H9 (cell line): ENCODE measurements at regions not wholly inside any gene's neighbourhood (a gene's known extent, or its start where the extent isn't known, plus 50 kb on each side); places are given as distances from the start of the nearest gene placed in this dataset.

ENCODE experiments used
- DNase-seq: peaks from one replicate; pipeline ENCODE4 v3.0.0-alpha.2; 2017
- H2AFZ ChIP-seq: one replicate; pipeline ENCODE4 v1.6.1; 2013; ENCODE audit warnings: mild to moderate bottlenecking, low read length, control low read depth, moderate library complexity
- H2AK5ac ChIP-seq: 2 replicates; pipeline ENCODE4 v1.6.1; 2013; ENCODE audit warnings: low read length, control low read depth, mixed read lengths; ENCODE audit not compliant: insufficient read length
- H2BK120ac ChIP-seq: one replicate; pipeline ENCODE4 v1.6.1; 2013; ENCODE audit warnings: low read depth, mild to moderate bottlenecking, low read length, control low read depth, inconsistent platforms; ENCODE audit not compliant: poor library complexity, severe bottlenecking
- H2BK12ac ChIP-seq: 2 replicates; pipeline ENCODE4 v1.6.1; 2013; ENCODE audit warnings: low read length, control low read depth, mixed read lengths, low read depth; ENCODE audit not compliant: insufficient read length
- H2BK15ac ChIP-seq: 2 replicates; pipeline ENCODE4 v1.6.1; 2013; ENCODE audit warnings: low read depth, low read length, control low read depth
- H2BK20ac ChIP-seq: one replicate; pipeline ENCODE4 v1.6.1; 2013; ENCODE audit warnings: low read depth, mild to moderate bottlenecking, low read length, control low read depth, inconsistent platforms; ENCODE audit not compliant: poor library complexity, severe bottlenecking
- H2BK5ac ChIP-seq: 2 replicates; pipeline ENCODE4 v1.6.1; 2013; ENCODE audit warnings: low read length, control low read depth, mixed read lengths; ENCODE audit not compliant: insufficient read length
- H3K14ac ChIP-seq: 2 replicates; pipeline ENCODE4 v1.6.1; 2013; ENCODE audit warnings: low read length, control low read depth; ENCODE audit not compliant: insufficient read depth
- H3K18ac ChIP-seq: 2 replicates; pipeline ENCODE4 v1.6.1; 2013; ENCODE audit warnings: low read depth, mild to moderate bottlenecking, mixed read lengths, low read length, control low read depth; ENCODE audit not compliant: insufficient read length
- H3K23ac ChIP-seq: 2 replicates; pipeline ENCODE4 v1.6.1; 2013; ENCODE audit warnings: low read length, control low read depth, mixed read lengths, low read depth; ENCODE audit not compliant: insufficient read length
- H3K23me2 ChIP-seq: 2 replicates; pipeline ENCODE4 v1.6.1; 2013; ENCODE audit warnings: low read depth, mild to moderate bottlenecking, mixed read lengths, low read length, control low read depth; ENCODE audit not compliant: insufficient read length, poor library complexity, severe bottlenecking
- H3K27ac ChIP-seq: 2 replicates; pipeline ENCODE4 v1.5.1; 2013; ENCODE audit warnings: low read length, control low read depth, mixed read lengths, low read depth; ENCODE audit not compliant: insufficient read length
- H3K27me3 ChIP-seq: 2 replicates; pipeline ENCODE4 v1.6.1; 2013; ENCODE audit warnings: low read length, control low read depth, inconsistent platforms; ENCODE audit not compliant: insufficient read depth
- H3K4ac ChIP-seq: 2 replicates; pipeline ENCODE4 v1.6.1; 2013; ENCODE audit warnings: low read depth, mild to moderate bottlenecking, control low read depth, inconsistent platforms, low read length, moderate library complexity
- H3K4me1 ChIP-seq: 2 replicates; pipeline ENCODE4 v1.6.1; 2013; ENCODE audit warnings: low read length, control low read depth, inconsistent platforms; ENCODE audit not compliant: insufficient read depth
- H3K4me2 ChIP-seq: 2 replicates; pipeline ENCODE4 v1.6.1; 2013; ENCODE audit warnings: low read length, control low read depth, mixed read lengths; ENCODE audit not compliant: insufficient read length, insufficient read depth
- H3K56ac ChIP-seq: 2 replicates; pipeline ENCODE4 v1.6.1; 2013; ENCODE audit warnings: low read depth, mild to moderate bottlenecking, mixed read lengths, low read length, control low read depth; ENCODE audit not compliant: insufficient read length
- H3K79me1 ChIP-seq: 2 replicates; pipeline ENCODE4 v1.6.1; 2013; ENCODE audit warnings: low read depth, mild to moderate bottlenecking, moderate library complexity, low read length, control low read depth, inconsistent platforms; ENCODE audit not compliant: insufficient read depth, poor library complexity, severe bottlenecking
- H3K79me2 ChIP-seq: 2 replicates; pipeline ENCODE4 v1.6.1; 2013; ENCODE audit warnings: low read length, control low read depth, inconsistent platforms; ENCODE audit not compliant: insufficient read depth
- H3K9ac ChIP-seq: 2 replicates; pipeline ENCODE4 v1.6.1; 2013; ENCODE audit warnings: low read length, control low read depth, mixed read lengths; ENCODE audit not compliant: insufficient read length; ENCODE audit errors: extremely low read depth
- H3K9me3 ChIP-seq: one replicate; pipeline ENCODE4 v1.6.1; 2013; ENCODE audit warnings: low read depth, low read length, inconsistent platforms; ENCODE audit not compliant: control insufficient read depth
- H3T11ph ChIP-seq: one replicate; pipeline ENCODE4 v1.6.1; 2013; ENCODE audit warnings: mild to moderate bottlenecking, low read length, control low read depth, inconsistent platforms
- H4K20me1 ChIP-seq: one replicate; pipeline ENCODE4 v1.6.1; 2013; ENCODE audit not compliant: control insufficient read depth, insufficient read length, insufficient read depth
- H4K5ac ChIP-seq: 2 replicates; pipeline ENCODE4 v1.6.1; 2013; ENCODE audit warnings: low read depth, mild to moderate bottlenecking, mixed read lengths, low read length, control low read depth; ENCODE audit not compliant: insufficient read length
- H4K8ac ChIP-seq: replicated peaks from 2 replicates; pipeline ENCODE4 v1.6.1; 2013; ENCODE audit warnings: low read length, control low read depth, mixed read lengths, low read depth; ENCODE audit not compliant: insufficient read length
- H4K91ac ChIP-seq: 2 replicates; pipeline ENCODE4 v1.6.1; 2013; ENCODE audit warnings: low read depth, mild to moderate bottlenecking, moderate library complexity, mixed read lengths, low read length, control low read depth; ENCODE audit not compliant: insufficient read length
- H3K27ac Mint-ChIP-seq, 3 experiments: 2 replicates in 2 of 3; 3 replicates in 1 of 3; pipeline ENCODE4 v1.8.0; 2020 to 2021; ENCODE audit warnings: mixed read lengths in 3 of 3, mild to moderate bottlenecking in 1 of 3, moderate library complexity in 1 of 3
- H3K27me3 Mint-ChIP-seq: 2 replicates; pipeline ENCODE4 v1.8.0; 2021; ENCODE audit warnings: low read depth, mild to moderate bottlenecking, moderate library complexity, mixed read lengths
- H3K36me3 Mint-ChIP-seq, 3 experiments: 2 replicates in 2 of 3; 3 replicates in 1 of 3; pipeline ENCODE4 v1.8.0; 2020 to 2021; ENCODE audit warnings: low read depth in 3 of 3, mixed read lengths in 3 of 3; ENCODE audit not compliant: insufficient read depth in 1 of 3
- H3K4me1 Mint-ChIP-seq, 2 experiments: 2 replicates each; pipeline ENCODE4 v1.8.0; 2020; ENCODE audit warnings: mixed read lengths in 2 of 2
- H3K4me3 Mint-ChIP-seq, 2 experiments: 2 replicates in 1 of 2; 3 replicates in 1 of 2; pipeline ENCODE4 v1.8.0; 2020 to 2021; ENCODE audit warnings: mild to moderate bottlenecking in 2 of 2, mixed read lengths in 2 of 2, moderate library complexity in 1 of 2
- H3K9me3 Mint-ChIP-seq, 2 experiments: 2 replicates in 1 of 2; 3 replicates in 1 of 2; pipeline ENCODE4 v1.8.0; 2020; ENCODE audit warnings: mild to moderate bottlenecking in 2 of 2, mixed read lengths in 2 of 2, moderate library complexity in 1 of 2
- CTCF ChIP-seq: fragments of 200-600 bp; sonication (generic); conservative IDR thresholded peaks from 3 replicates; pipeline ENCODE4 v1.8.0; 2021; ENCODE audit warnings: antibody characterized with exemption, mild to moderate bottlenecking
- WGBS: extraction: QIAGEN DNeasy Blood & Tissue Kit; methylation state at CpG from one replicate; pipeline ENCODE4 v1.1.7; 2013; ENCODE audit warnings: missing lambda C conversion rate, low lambda C conversion rate, mixed read lengths; ENCODE audit not compliant: insufficient read length; ENCODE audit errors: extremely low coverage; 5-methylcytosine and 5-hydroxymethylcytosine counted together

GRCh38 chr21:38057626-38058025, 141.4 kb upstream of the KCNJ6 start:
- peaks cover 3% of the 10 kb centered on the region; the same call in 1 of the 2 replicates for H3K27me3 ChIP-seq
- no peak overlapping the region for H3K56ac ChIP-seq
- no peak overlapping the region for H2BK15ac ChIP-seq
- H2BK12ac ChIP-seq = no peak overlapping the region
- Mint-ChIP-seq H3K27me3 (peaks cover 29% of the 10 kb centered on the region), H3K36me3 (peaks cover 0 to 3% (median 0%) of the 10 kb centered on the region in 3 experiments; a peak in 1 of 7 replicates), H3K27ac (no peak overlapping the region), H3K9me3 (peaks cover 5 to 7% of the 10 kb centered on the region in 2 experiments; a peak in 4 of 5 replicates), H3K4me3 (no peak overlapping the region), H3K4me1 (no peaks in the 10 kb centered on the region)
- no peaks in the 10 kb centered on the region for H3K23me2 ChIP-seq
- no peak for TF ChIP-seq CTCF
- H3K27ac ChIP-seq = no peak overlapping the region
- no peaks in the 10 kb centered on the region for H3K9me3 ChIP-seq
- H2AK5ac ChIP-seq = no peak overlapping the region
- no peaks in the 10 kb centered on the region for H3K79me1 ChIP-seq
- no peak overlapping the region for H3K9ac ChIP-seq
- H4K5ac ChIP-seq = no peak overlapping the region
- no peak overlapping the region for H2AFZ ChIP-seq
- H4K20me1 ChIP-seq = no peaks in the 10 kb centered on the region
- no peak overlapping the region for H3K4ac ChIP-seq
- DNase-seq = no peak
- H3K4me2 ChIP-seq = no peak overlapping the region
- no CpG with 5 or more reads among the region's 1 CpG for WGBS
- H2BK5ac ChIP-seq = no peak overlapping the region
- H2BK120ac ChIP-seq = no peak overlapping the region
- H4K8ac ChIP-seq = no peak overlapping the region
- no peak overlapping the region for H3T11ph ChIP-seq
- H3K79me2 ChIP-seq = no peaks in the 10 kb centered on the region
- no peak overlapping the region for H4K91ac ChIP-seq
- H2BK20ac ChIP-seq = no peak overlapping the region
- no peak overlapping the region for H3K18ac ChIP-seq
- H3K23ac ChIP-seq = no peak overlapping the region
- H3K14ac ChIP-seq = no peak overlapping the region
- no peaks in the 10 kb centered on the region for H3K4me1 ChIP-seq
